Activated CD8-positive, alpha-beta memory T cell treated with anti-CD3 and anti-CD28 coated beads, Interleukin-2, amount 50 U/mL, for 24 hours (primary cell): ENCODE measurements at regions not wholly inside any gene's neighbourhood (a gene's known extent, or its start where the extent isn't known, plus 50 kb on each side); places are given as distances from the start of the nearest gene placed in this dataset.

ENCODE experiments used
- DNase-seq: peaks from one replicate; pipeline ENCODE4 v3.0.0-alpha.2; 2020; ENCODE audit errors: extremely low read depth

DNA sequence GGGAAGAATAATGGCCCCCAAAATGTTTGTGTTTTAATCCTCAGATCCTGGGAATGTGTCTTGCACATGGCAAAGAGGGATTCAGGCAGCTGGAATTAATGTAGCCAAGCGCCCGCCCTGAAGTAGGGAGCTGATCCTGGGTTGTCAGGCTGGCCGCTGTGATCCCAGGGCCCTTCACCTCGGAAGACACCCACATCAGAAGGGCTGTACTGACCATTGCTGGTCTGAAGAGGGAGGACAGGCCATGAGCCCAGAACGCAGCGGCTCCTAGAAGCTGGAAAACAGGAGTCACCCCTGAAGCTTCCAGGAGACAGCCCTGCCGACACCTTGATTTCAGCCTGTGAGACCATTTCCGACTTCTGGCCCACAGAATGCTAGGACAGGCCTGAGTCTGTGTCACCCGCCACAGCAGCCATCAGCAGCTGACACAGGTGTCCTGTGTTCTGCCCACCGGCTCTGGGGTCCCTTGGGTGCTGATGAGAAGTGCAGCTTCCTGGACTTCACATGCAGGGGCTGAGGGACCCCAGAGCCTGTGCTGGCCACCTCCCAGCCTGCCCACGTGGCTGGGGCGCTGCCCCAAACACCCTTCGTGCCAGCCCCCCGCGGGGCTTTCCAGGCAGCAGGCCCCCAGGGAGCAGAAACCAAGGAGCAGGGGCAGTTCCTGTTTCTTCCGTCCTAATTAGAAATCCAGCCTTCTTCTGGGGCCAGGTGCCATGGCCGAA, 86.3 kb downstream of the ERMARD start:
- no peak for DNase-seq

DNA sequence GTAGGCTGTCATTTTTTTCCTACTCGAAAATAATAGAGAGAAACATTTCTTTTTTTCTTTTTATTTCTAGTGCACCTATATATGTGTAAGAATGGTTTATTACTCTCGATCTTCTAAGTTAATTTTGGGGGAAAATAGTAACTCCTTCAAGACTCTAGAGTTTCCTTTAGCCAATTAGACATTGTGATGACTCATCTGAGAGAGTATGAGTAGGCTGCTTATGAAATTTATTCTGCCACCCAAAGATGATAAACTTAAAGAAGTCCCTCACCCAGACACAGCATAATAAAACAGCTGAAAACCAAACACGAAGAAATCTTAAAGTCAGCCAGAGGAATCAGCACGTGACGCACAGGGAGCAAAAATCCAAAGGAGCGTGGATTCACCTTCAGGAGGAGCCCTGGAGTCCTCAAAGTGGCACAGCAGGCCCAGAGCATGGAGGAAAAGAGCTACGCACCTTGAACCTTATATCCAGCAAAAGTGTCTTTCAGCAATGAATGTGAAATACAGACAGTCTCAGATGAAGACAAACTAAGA, 81.9 kb downstream of the ERMARD start:
- no peak for DNase-seq

DNA sequence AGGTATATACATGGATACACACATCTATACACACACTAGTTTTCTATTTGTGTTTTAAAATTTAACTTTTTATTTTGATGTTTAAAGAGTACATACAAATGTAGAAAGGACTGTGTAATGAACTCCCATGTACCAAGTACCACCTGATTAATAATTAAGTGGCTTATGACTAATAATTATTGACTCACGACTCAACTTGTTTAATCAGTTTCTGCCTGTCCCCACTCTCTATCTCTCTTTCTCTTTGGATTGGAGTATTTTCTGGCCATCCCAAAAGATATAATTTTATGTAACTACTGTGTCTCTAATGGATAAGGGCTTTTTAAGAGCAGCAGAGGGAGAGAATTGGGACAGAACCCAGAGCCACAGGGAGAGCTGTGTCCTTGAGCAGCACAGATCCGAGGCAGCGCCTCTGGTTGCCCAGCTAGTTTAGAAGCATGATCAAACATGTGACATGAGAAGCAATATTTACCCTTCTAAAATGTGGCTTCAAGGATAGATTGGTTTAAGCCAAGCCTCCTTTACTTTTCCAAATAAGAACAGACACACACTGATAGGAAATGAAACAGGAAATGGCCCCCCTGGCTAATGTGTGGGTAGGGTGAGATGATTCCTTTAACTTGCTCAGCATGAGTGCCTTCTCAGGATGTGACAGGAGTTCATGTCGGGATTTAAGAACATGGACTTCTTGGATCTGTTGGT, 81.0 kb downstream of the ERMARD start:
- no peak for DNase-seq

DNA sequence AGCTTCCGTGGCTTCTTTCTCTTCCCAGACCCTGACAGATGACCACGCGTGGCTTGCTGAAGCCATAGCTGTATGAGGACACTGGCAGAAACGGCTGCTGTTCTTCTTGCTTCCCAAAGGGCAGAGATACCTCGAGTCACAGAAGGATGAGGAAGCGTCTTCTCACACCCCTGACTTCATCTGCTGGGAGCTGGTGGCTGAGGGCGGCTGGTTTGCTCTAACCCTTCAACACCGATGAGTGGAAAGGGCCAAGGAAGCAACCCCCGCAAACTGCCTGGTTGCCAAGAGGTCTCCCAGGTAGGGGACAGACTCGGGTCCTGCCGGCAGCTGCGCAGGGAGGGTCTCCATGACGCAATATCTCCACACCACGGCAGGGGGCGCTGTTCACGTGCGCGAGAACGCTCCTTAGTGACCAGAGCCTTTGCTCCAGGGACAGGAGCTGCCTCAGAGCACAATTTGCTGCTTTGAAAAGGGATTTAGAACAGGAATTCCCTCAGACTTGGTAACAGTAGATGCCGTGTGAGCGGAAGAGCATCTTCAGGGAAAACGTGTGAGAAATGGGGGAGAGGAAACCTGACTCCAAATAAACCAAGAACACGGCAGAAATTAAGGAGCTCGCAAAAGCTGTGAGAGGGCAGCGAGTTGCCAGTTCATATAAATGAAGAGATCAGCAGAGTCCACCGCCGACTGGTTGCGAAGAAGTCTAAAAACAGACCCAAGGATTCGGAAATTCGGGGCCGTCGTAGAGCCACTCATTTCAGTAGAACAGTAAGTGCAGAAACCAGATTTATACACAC, 80.2 kb downstream of the ERMARD start:
- peak; percentile 18 for DNase-seq
